H1 (cell line): ENCODE measurements at regions not wholly inside any gene's neighbourhood (a gene's known extent, or its start where the extent isn't known, plus 50 kb on each side); places are given as distances from the start of the nearest gene placed in this dataset.

Experiments
- CTCF ChIA-PET: fragments of 300-600 bp; sonication (Branson Sonifier 250); formaldehyde crosslinking; loops from one replicate; lab custom pipeline; 2021; ENCODE audit not compliant: partially characterized antibody; lab: Charles Lee
- POLR2A ChIA-PET: fragments of 300-600 bp; sonication (Branson Sonifier 250); formaldehyde crosslinking; loops from one replicate; lab custom pipeline; 2021; ENCODE audit warnings: inconsistent platforms; ENCODE audit not compliant: partially characterized antibody; lab: Charles Lee
- DNase-seq, 2 experiments: peaks; one replicate each; pipeline versions ENCODE4 v3.0.0 to v3.0.0-alpha.2; 2010 to 2022; ENCODE audit warnings: low spot score in 2 of 2, low read depth in 1 of 2, mixed read lengths in 1 of 2
- FAIRE-seq: peaks from 2 replicates; lab custom pipeline; 2011; peaks lifted over from hg19 to GRCh38; lab: Jason Lieb, UNC
- H2AFZ ChIP-seq: 2 replicates; pipeline ENCODE4 v1.8.1; 2012; ENCODE audit warnings: low read length, inconsistent platforms
- H2AK5ac ChIP-seq: 2 replicates; pipeline ENCODE4 v1.6.1; 2013; ENCODE audit warnings: low read depth, low read length
- H2BK120ac ChIP-seq: replicated peaks from 2 replicates; pipeline ENCODE3; 2013; ENCODE audit warnings: low read depth, low read length, inconsistent platforms
- H2BK12ac ChIP-seq: 2 replicates; pipeline ENCODE4 v1.6.1; 2013; ENCODE audit warnings: low read depth, low read length
- H2BK15ac ChIP-seq: 2 replicates; pipeline ENCODE4 v1.6.1; 2013; ENCODE audit warnings: low read length
- H2BK20ac ChIP-seq: 2 replicates; pipeline ENCODE4 v1.6.1; 2013; ENCODE audit warnings: low read length
- H2BK5ac ChIP-seq: 2 replicates; pipeline ENCODE4 v1.6.1; 2013; ENCODE audit warnings: low read depth, low read length
- H3K14ac ChIP-seq: 2 replicates; pipeline ENCODE4 v1.6.1; 2013; ENCODE audit warnings: inconsistent platforms; ENCODE audit not compliant: insufficient read length
- H3K18ac ChIP-seq: 2 replicates; pipeline ENCODE4 v1.6.1; 2013; ENCODE audit warnings: low read length; ENCODE audit errors: extremely low read depth
- H3K23ac ChIP-seq: 2 replicates; pipeline ENCODE4 v1.6.1; 2013; ENCODE audit warnings: inconsistent platforms; ENCODE audit not compliant: insufficient read length
- H3K23me2 ChIP-seq: 2 replicates; pipeline ENCODE4 v1.6.1; 2013; ENCODE audit warnings: low read depth, low read length
- H3K27ac ChIP-seq: 2 replicates; pipeline ENCODE4 v1.6.1; 2011; ENCODE audit warnings: low read depth, low read length, inconsistent platforms
- H3K27me3 ChIP-seq, 4 experiments: replicated peaks in 1 of 4; 1 replicate in 1 of 4; 2 replicates in 3 of 4; pipeline versions ENCODE4 v1.6.1 to v1.8.1; 2011 to 2013; ENCODE audit warnings: low read length in 3 of 4, mild to moderate bottlenecking in 3 of 4, inconsistent platforms in 2 of 4, mixed read lengths in 2 of 4, moderate library complexity in 1 of 4; ENCODE audit not compliant: control insufficient read depth in 3 of 4, insufficient read depth in 3 of 4; ENCODE audit errors: extremely low read depth in 1 of 4
- H3K36me3 ChIP-seq, 4 experiments: 2 replicates each; pipeline versions ENCODE4 v1.6.1 to v1.8.1; 2011 to 2013; ENCODE audit warnings: mild to moderate bottlenecking in 4 of 4, low read length in 3 of 4, moderate library complexity in 2 of 4, control low read depth in 1 of 4, inconsistent platforms in 1 of 4; ENCODE audit not compliant: insufficient read depth in 4 of 4, control insufficient read depth in 2 of 4
- H3K4ac ChIP-seq: replicated peaks from 2 replicates; pipeline ENCODE3; 2013; ENCODE audit warnings: low read length, low read depth, mixed read lengths, inconsistent platforms; ENCODE audit not compliant: insufficient read length
- H3K4me1 ChIP-seq, 4 experiments: replicated peaks in 1 of 4; 1 replicate in 1 of 4; 2 replicates in 3 of 4; pipeline versions ENCODE4 v1.6.1 to v1.8.1; 2011 to 2013; ENCODE audit warnings: low read length in 3 of 4, inconsistent platforms in 2 of 4, mixed read lengths in 1 of 4; ENCODE audit not compliant: insufficient read depth in 4 of 4, control insufficient read depth in 3 of 4
- H3K4me2 ChIP-seq, 2 experiments: 2 replicates each; pipeline versions ENCODE4 v1.6.1 to v1.8.1; 2011 to 2013; ENCODE audit warnings: low read depth in 2 of 2, low read length in 2 of 2, control low read depth in 1 of 2, inconsistent platforms in 1 of 2, mild to moderate bottlenecking in 1 of 2; ENCODE audit not compliant: insufficient read depth in 1 of 2
- H3K4me3 ChIP-seq, 4 experiments: fragments of 200-600, 300-600 bp in 1 of 4; sonication (generic), shearing (Covaris generic), sonication (Bioruptor Twin) in 1 of 4; 2 replicates each; pipeline versions ENCODE4 v1.5.1 to v1.8.1; 2011 to 2016; ENCODE audit warnings: low read length in 4 of 4, low read depth in 3 of 4, control low read depth in 2 of 4, inconsistent platforms in 2 of 4, mild to moderate bottlenecking in 2 of 4, mixed read lengths in 1 of 4, moderate library complexity in 1 of 4; ENCODE audit not compliant: insufficient read depth in 2 of 4; ENCODE audit errors: extremely low read depth in 1 of 4
- H3K56ac ChIP-seq: replicated peaks from 2 replicates; pipeline ENCODE3; 2013; ENCODE audit warnings: low read depth, mild to moderate bottlenecking, mixed read lengths, low read length, inconsistent platforms; ENCODE audit not compliant: insufficient read length
- H3K79me1 ChIP-seq: 2 replicates; pipeline ENCODE4 v1.6.1; 2013; ENCODE audit warnings: low read depth, low read length, control low read depth
- H3K79me2 ChIP-seq, 2 experiments: 2 replicates each; pipeline versions ENCODE4 v1.6.1 to v1.8.1; 2012 to 2013; ENCODE audit warnings: low read length in 2 of 2, mild to moderate bottlenecking in 2 of 2, inconsistent platforms in 1 of 2; ENCODE audit not compliant: insufficient read depth in 2 of 2, control insufficient read depth in 1 of 2
- H3K9ac ChIP-seq, 4 experiments: replicated peaks in 1 of 4; 1 replicate in 1 of 4; 2 replicates in 3 of 4; pipeline versions ENCODE4 v1.6.1 to v1.8.1; 2011 to 2013; ENCODE audit warnings: low read depth in 3 of 4, low read length in 3 of 4, control low read depth in 2 of 4, mild to moderate bottlenecking in 2 of 4, moderate library complexity in 2 of 4, inconsistent platforms in 1 of 4; ENCODE audit errors: extremely low read depth in 1 of 4
- H3K9me3 ChIP-seq, 2 experiments: 2 replicates each; pipeline versions ENCODE4 v1.6.1 to v1.8.1; 2012 to 2013; ENCODE audit warnings: mild to moderate bottlenecking in 2 of 2, moderate library complexity in 2 of 2, control low read depth in 1 of 2, inconsistent platforms in 1 of 2, low read depth in 1 of 2, low read length in 1 of 2, mixed read lengths in 1 of 2; ENCODE audit not compliant: insufficient read depth in 2 of 2
- H4K20me1 ChIP-seq, 2 experiments: replicated peaks in 1 of 2; 2 replicates each; pipeline versions ENCODE3 to v1.8.1; 2011 to 2013; ENCODE audit warnings: inconsistent platforms in 2 of 2, low read length in 2 of 2, mild to moderate bottlenecking in 1 of 2; ENCODE audit not compliant: insufficient read depth in 2 of 2, control insufficient read depth in 1 of 2
- H4K5ac ChIP-seq: 2 replicates; pipeline ENCODE4 v1.6.1; 2013; ENCODE audit warnings: low read length, low read depth, mixed read lengths, inconsistent platforms; ENCODE audit not compliant: insufficient read length
- H4K8ac ChIP-seq: 2 replicates; pipeline ENCODE4 v1.8.0; 2013; ENCODE audit warnings: mild to moderate bottlenecking, moderate library complexity, low read length, inconsistent platforms; ENCODE audit not compliant: insufficient read depth; ENCODE audit errors: extremely low read depth
- H4K91ac ChIP-seq: replicated peaks from 2 replicates; pipeline ENCODE3; 2013; ENCODE audit warnings: low read length, mixed read lengths, inconsistent platforms; ENCODE audit not compliant: insufficient read length
- CEBPB ChIP-seq: IDR thresholded peaks from 2 replicates; pipeline ENCODE4 v1.6.1; 2012; ENCODE audit warnings: low read depth, low read length
- CHD2 ChIP-seq: IDR thresholded peaks from 2 replicates; pipeline ENCODE4 v1.6.1; 2012; ENCODE audit warnings: low read length, improper control_type of control experiment
- HDAC6 ChIP-seq: IDR thresholded peaks from one replicate; pipeline ENCODE4 v1.7.1; 2012; ENCODE audit warnings: low read depth, mild to moderate bottlenecking, inconsistent platforms, low read length, moderate library complexity
- SRF ChIP-seq: IDR thresholded peaks from 2 replicates; pipeline ENCODE4 v1.6.1; 2011; ENCODE audit warnings: mild to moderate bottlenecking, low read depth, low read length, moderate library complexity
- YY1 ChIP-seq: IDR thresholded peaks from 2 replicates; pipeline ENCODE4 v1.6.1; 2011; ENCODE audit warnings: low read depth, mild to moderate bottlenecking, low read length
- WGBS, 2 experiments: shearing (Covaris generic) in 1 of 2; methylation state at CpG; one replicate each; pipeline versions ENCODE4 v1.1.6 to v1.1.7; 2013 to 2015; ENCODE audit warnings: low lambda C conversion rate in 2 of 2, mixed read lengths in 2 of 2, inconsistent platforms in 1 of 2, low coverage in 1 of 2, missing lambda C conversion rate in 1 of 2; ENCODE audit not compliant: insufficient replicate concordance in 2 of 2, insufficient coverage in 1 of 2, insufficient read length in 1 of 2; ENCODE audit errors: extremely low coverage in 1 of 2, missing lambda C conversion rate in 1 of 2; 5-methylcytosine and 5-hydroxymethylcytosine counted together

- Histone ChIP-seq H3K4me3 (no peak overlapping the region), H3K4me2 (no peak overlapping the region), H4K8ac (no peak overlapping the region), H3K18ac (no peak overlapping the region), H3K9ac (no peak overlapping the region), H2BK20ac (no peak overlapping the region), H4K5ac (no peak overlapping the region), H2BK15ac (no peak overlapping the region), H2BK5ac (no peak overlapping the region), H3K56ac (no peak overlapping the region), H3K79me2 (no peaks in the 10 kb centered on the region), H3K79me1 (no peaks in the 10 kb centered on the region), H3K14ac (no peak overlapping the region), H2AK5ac (no peak overlapping the region), H3K36me3 (no peaks in the 10 kb centered on the region; a peak in 1 of 8 replicates), H3K27ac (no peak overlapping the region), H2BK12ac (no peak overlapping the region), H3K23me2 (no peaks in the 10 kb centered on the region; the same call in 1 of the 2 replicates), H2BK120ac (no peak overlapping the region), H3K4me1 (no peaks in the 10 kb centered on the region), H3K4ac (no peak overlapping the region), H3K27me3 (no peaks in the 10 kb centered on the region), H4K20me1 (no peaks in the 10 kb centered on the region), H3K23ac (no peak overlapping the region)
- POLR2A ChIA-PET, result no interaction called here
- 83% methylated on average over 2 of the region's 2 CpGs; no CpG with 5 or more reads in 1 of the 2 experiments for WGBS, 2 experiments
- FAIRE-seq (no peak), DNase-seq (no peak)
- CTCF ChIA-PET, result interaction anchor here (1.0 to 1.9 kb wide), 2 partner anchors 112 to 721 kb away, joined by 3 to 4 read pairs; no protein-coding TSS in a partner anchor
- no peak for TF ChIP-seq CHD2
- no peak for TF ChIP-seq CEBPB
- TF ChIP-seq SRF, result no peak
- TF ChIP-seq YY1, result no peak
- TF ChIP-seq HDAC6, result no peak
- TF ChIP-seq, all 59 proteins: peak for 0
- Histone ChIP-seq H3K9me3 (no peaks in the 10 kb centered on the region), H2AFZ (no peak overlapping the region), H4K91ac (no peak overlapping the region)
Observed at GRCh38 chr10:118128675-118129074, 81.9 kb upstream of the RAB11FIP2 start.
